PC-9 (cell line): ENCODE measurements at regions not wholly inside any gene's neighbourhood (a gene's known extent, or its start where the extent isn't known, plus 50 kb on each side); places are given as distances from the start of the nearest gene placed in this dataset.
"Not testable (repeated sequence)": the region's sequence is repeated elsewhere in the genome, so short reads cannot be mapped to it uniquely, and the experiment has no call there.

Experiments used
- BruUV-seq: library from RNA; stranded (reverse); fragments of 400-500 nt; replicated peaks from 2 replicates; lab custom pipeline; 2021; lab: Mats Ljungman, UMichigan
- CTCF ChIA-PET: fragments of 300-600 bp; sonication (Branson Sonifier 250); formaldehyde crosslinking; loops from one replicate; lab custom pipeline; 2022; ENCODE audit warnings: antibody characterized with exemption; lab: Charles Lee
- POLR2A ChIA-PET: fragments of 300-600 bp; sonication (Branson Sonifier 250); formaldehyde crosslinking; loops from one replicate; lab custom pipeline; 2022; ENCODE audit warnings: antibody characterized with exemption; ENCODE audit not compliant: unreplicated experiment; lab: Charles Lee
- DNase-seq, 2 experiments: peaks; one replicate each; pipeline versions ENCODE4 v3.0.0 to v3.0.0-alpha.2; 2015 to 2022; ENCODE audit warnings: mixed read lengths in 1 of 2
- H2AFZ ChIP-seq: fragments of 200-600 bp; sonication (generic); 2 replicates; pipeline ENCODE4 v1.8.1; 2017; ENCODE audit warnings: antibody characterized with exemption
- H3F3A ChIP-seq: fragments of 200-600 bp; sonication (generic); 2 replicates; pipeline ENCODE4 v1.8.1; 2017; ENCODE audit warnings: antibody characterized with exemption, mild to moderate bottlenecking, low read depth; ENCODE audit not compliant: insufficient read depth
- H3K27ac ChIP-seq: fragments of 200-600 bp; sonication (generic); 2 replicates; pipeline ENCODE4 v1.6.1; 2016; ENCODE audit warnings: mixed run types
- H3K27me3 ChIP-seq: fragments of 200-600 bp; sonication (generic); 2 replicates; pipeline ENCODE4 v1.6.1; 2016; ENCODE audit warnings: low read depth, mixed run types; ENCODE audit not compliant: insufficient read depth
- H3K36me3 ChIP-seq: fragments of 200-600 bp; sonication (generic); 2 replicates; pipeline ENCODE4 v1.6.1; 2016; ENCODE audit warnings: low read depth, mixed run types
- H3K4me1 ChIP-seq: fragments of 200-600 bp; sonication (generic); replicated peaks from 2 replicates; pipeline ENCODE4 v1.6.1; 2016; ENCODE audit warnings: mixed run types; ENCODE audit not compliant: insufficient read depth
- H3K4me2 ChIP-seq: fragments of 200-600 bp; sonication (generic); 2 replicates; pipeline ENCODE4 v1.6.1; 2017; ENCODE audit warnings: mixed run types
- H3K4me3 ChIP-seq: fragments of 200-600 bp; sonication (generic); 2 replicates; pipeline ENCODE4 v1.6.1; 2016; ENCODE audit warnings: mixed run types
- H3K79me2 ChIP-seq: fragments of 200-600 bp; sonication (generic); 2 replicates; pipeline ENCODE4 v1.6.1; 2017; ENCODE audit warnings: low read depth, mixed run types
- H3K9me2 ChIP-seq: fragments of 200-600 bp; sonication (generic); 2 replicates; pipeline ENCODE4 v1.8.1; 2017; ENCODE audit warnings: mild to moderate bottlenecking; ENCODE audit not compliant: insufficient read depth
- H3K9me3 ChIP-seq: fragments of 200-600 bp; sonication (generic); 2 replicates; pipeline ENCODE4 v1.8.1; 2016; ENCODE audit warnings: low read depth; ENCODE audit not compliant: insufficient read depth
- H4K20me1 ChIP-seq: fragments of 200-600 bp; sonication (generic); 2 replicates; pipeline ENCODE4 v1.8.1; 2017; ENCODE audit not compliant: insufficient read depth
- EZH2 ChIP-seq: fragments of 200-600 bp; sonication (generic); IDR thresholded peaks from 2 replicates; pipeline ENCODE4 v1.8.0; 2017; ENCODE audit warnings: antibody characterized with exemption, low read depth
- intact Hi-C: fragments of 100-400 bp; cut with micrococcal nuclease; formaldehyde crosslinking; loops from one replicate; pipeline ENCODE4 v1.10.0; 2022; ENCODE audit not compliant: unreplicated experiment
- TF ChIP-seq, protein P1 (sequence below): fragments of 200-600 bp; sonication (generic); conservative IDR thresholded peaks from 2 replicates; pipeline ENCODE4 v1.6.1; 2017; ENCODE audit warnings: mixed run types, antibody characterized with exemption, mild to moderate bottlenecking, moderate library complexity

DNA sequence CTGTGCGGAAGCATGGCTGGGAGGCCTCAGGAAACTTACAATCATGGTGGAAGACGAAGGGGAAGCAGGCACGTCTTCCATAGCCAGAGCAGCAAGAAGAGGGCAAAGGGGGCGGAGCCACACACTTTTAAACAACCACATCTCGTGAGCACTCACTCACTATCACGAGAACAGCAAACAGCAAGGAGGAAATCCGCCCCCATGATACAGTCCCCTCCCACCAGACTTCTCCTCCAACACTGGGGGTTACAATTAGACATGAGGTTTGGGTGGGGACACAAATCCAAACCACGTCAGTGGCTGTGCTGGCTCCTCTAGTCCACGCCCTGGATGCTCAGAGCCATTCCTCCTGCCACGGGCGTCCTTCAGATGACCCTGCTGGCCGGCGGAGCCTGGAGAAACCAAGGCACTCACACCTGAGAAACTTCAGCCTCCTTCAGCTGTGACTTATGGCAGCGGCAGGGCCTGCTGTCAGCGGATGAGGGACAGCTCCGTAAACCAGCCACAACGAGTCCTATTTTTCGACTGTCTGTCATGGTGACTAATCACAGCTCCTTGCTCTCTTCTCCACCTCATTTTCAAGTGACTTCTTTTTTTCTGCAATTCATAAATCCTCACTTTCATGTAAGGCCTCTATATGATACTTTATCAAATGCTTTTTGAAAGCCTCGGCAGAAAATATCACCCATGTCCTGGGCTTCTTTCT lies 167.9 kb upstream of the PFKP start:
- H3K36me3 ChIP-seq = no peaks in the 10 kb centered on the region
- no peaks in the 10 kb centered on the region for H3F3A ChIP-seq
- no TSS peak for BruUV-seq
- no peaks in the 10 kb centered on the region for H3K9me2 ChIP-seq
- ChIA-PET CTCF (interaction anchor here (0.6 kb wide), 1 partner anchor 76 kb away, joined by 3 read pairs; no protein-coding TSS in a partner anchor), POLR2A (no interaction called here)
- DNase-seq = no peak
- no peak overlapping the region for H2AFZ ChIP-seq
- no peak overlapping the region for H3K4me2 ChIP-seq
- H3K79me2 ChIP-seq = no peaks in the 10 kb centered on the region
- no peak overlapping the region for H3K27ac ChIP-seq
- intact Hi-C loops = no loop called here
- no peaks in the 10 kb centered on the region for H3K4me1 ChIP-seq
- peaks cover 95% of the 10 kb centered on the region for H3K27me3 ChIP-seq
- no peak for TF ChIP-seq EZH2
- TF ChIP-seq, protein P1, sequence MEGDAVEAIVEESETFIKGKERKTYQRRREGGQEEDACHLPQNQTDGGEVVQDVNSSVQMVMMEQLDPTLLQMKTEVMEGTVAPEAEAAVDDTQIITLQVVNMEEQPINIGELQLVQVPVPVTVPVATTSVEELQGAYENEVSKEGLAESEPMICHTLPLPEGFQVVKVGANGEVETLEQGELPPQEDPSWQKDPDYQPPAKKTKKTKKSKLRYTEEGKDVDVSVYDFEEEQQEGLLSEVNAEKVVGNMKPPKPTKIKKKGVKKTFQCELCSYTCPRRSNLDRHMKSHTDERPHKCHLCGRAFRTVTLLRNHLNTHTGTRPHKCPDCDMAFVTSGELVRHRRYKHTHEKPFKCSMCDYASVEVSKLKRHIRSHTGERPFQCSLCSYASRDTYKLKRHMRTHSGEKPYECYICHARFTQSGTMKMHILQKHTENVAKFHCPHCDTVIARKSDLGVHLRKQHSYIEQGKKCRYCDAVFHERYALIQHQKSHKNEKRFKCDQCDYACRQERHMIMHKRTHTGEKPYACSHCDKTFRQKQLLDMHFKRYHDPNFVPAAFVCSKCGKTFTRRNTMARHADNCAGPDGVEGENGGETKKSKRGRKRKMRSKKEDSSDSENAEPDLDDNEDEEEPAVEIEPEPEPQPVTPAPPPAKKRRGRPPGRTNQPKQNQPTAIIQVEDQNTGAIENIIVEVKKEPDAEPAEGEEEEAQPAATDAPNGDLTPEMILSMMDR = no peak
- H3K9me3 ChIP-seq = no peaks in the 10 kb centered on the region
- H3K4me3 ChIP-seq = no peak overlapping the region
- H4K20me1 ChIP-seq = no peaks in the 10 kb centered on the region

DNA sequence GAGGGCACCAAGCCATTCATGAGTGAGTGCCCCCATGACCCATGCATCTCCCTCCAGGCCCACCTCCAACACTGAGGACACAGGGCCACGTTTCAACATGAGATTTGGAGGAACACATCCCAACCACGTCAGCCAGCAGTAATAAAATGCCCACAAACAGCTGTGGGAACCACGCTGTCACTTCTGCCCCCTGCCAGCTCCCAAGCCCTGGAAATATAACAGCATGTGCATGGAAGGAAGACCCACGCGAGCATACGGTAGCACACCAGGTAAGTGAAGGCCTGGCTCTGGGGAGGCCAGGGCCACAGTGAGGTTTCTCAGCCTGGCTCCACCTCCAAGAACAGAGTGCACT lies 168.9 kb upstream of the PFKP start:
- BruUV-seq = no TSS peak
- H3K27ac ChIP-seq = no peak overlapping the region

DNA sequence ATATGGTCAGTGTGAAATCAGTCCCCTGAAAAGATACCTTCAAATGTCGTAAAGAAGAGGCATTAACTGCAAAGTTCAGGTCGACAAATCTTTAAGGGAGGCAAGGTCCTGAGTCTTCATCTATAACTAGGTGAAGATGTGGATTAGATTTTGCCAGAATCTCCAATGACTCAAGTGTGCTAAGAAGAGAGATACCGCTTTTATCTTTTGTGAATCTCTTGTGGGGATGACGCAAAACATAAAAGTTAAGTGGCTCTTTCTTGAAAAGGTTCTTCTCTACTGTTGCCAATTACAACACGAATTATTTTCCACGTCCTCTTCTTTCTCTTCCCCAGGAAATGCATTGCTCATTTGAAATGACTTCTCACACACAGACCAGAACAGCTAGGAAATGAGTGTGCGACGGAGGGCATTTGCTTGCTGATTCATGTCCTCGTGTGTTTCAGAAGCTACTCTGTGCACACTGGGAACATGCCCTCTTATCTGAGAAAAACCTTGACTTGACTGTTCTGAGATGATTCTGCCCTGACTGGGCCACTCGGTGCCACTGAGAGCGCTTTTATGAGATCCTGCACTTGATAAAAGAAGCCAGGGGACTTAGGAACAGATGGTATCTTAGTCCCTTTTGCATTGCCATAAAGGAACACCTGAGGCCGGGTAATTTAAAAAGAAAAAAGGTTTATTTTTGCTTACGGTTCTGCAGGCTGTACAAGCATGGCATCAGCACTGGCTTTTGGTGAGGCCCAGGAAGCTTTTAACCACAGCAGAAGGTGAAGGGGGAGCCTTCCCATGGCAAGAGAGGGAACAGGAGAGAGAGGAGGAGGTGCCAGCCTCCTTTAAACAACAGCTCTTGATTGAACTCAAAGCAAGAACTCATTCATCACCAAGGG lies 169.5 kb upstream of the PFKP start:
- Histone ChIP-seq H4K20me1 (no peaks in the 10 kb centered on the region), H3F3A (no peaks in the 10 kb centered on the region), H3K4me3 (no peak overlapping the region), H3K27ac (no peak overlapping the region), H3K9me3 (no peaks in the 10 kb centered on the region), H3K4me2 (no peak overlapping the region), H3K9me2 (no peaks in the 10 kb centered on the region), H3K4me1 (no peaks in the 10 kb centered on the region), H3K79me2 (no peaks in the 10 kb centered on the region), H2AFZ (no peak overlapping the region), H3K36me3 (no peaks in the 10 kb centered on the region), H3K27me3 (peaks cover 92% of the 10 kb centered on the region)
- BruUV-seq = no TSS peak
- DNase-seq = no peak
- intact Hi-C loops = no loop called here
- ChIA-PET CTCF (no interaction called here), POLR2A (no interaction called here)
- TF ChIP-seq, protein P1 = no peak
- no peak for TF ChIP-seq EZH2

More for the DNA sequence above, 168.9 kb upstream of the PFKP start:
- Histone ChIP-seq H2AFZ (no peak overlapping the region), H3K4me2 (no peak overlapping the region), H3K4me3 (no peak overlapping the region), H3K9me2 (no peaks in the 10 kb centered on the region), H3F3A (no peaks in the 10 kb centered on the region), H3K27me3 (peaks cover 92% of the 10 kb centered on the region), H3K79me2 (no peaks in the 10 kb centered on the region), H3K9me3 (no peaks in the 10 kb centered on the region), H3K36me3 (no peaks in the 10 kb centered on the region), H4K20me1 (no peaks in the 10 kb centered on the region), H3K4me1 (no peaks in the 10 kb centered on the region)
- CTCF ChIA-PET = no interaction called here
- intact Hi-C loops = no loop called here
- TF ChIP-seq, protein P1 = no peak
- TF ChIP-seq EZH2 = no peak
- POLR2A ChIA-PET = no interaction called here
- no peak for DNase-seq

DNA sequence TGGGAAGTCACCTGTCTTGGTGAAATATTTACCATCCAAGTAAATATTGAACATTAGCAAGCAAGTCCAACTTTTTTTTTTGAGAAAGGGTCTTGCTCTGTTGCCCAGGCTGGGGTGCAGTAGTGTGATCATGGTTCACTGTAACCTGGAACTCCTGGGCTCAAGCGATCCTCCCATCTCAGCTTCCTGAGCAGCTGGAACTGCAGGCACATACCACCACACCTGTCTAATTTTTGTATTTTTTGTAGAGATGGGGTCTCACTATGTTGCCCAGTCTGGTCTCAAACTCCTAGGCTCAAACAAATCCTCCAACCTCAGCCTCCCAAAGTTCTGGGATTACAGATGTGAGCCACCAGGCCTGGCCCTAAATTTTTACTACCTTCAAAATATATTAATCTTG lies 171.0 kb upstream of the PFKP start:
- H3K79me2 ChIP-seq, BruUV-seq, CTCF ChIA-PET, H3K4me2 ChIP-seq, H3K9me3 ChIP-seq, H3K4me3 ChIP-seq, H3K9me2 ChIP-seq, H3K27ac ChIP-seq, H4K20me1 ChIP-seq, H2AFZ ChIP-seq, intact Hi-C loops, H3K4me1 ChIP-seq, POLR2A ChIA-PET, DNase-seq, H3F3A ChIP-seq, H3K36me3 ChIP-seq: not testable (repeated sequence)
- peaks cover 87% of the 10 kb centered on the region for H3K27me3 ChIP-seq
